ENCODE measurements at regions not wholly inside any gene's neighbourhood (a gene's known extent, or its start where the extent isn't known, plus 50 kb on each side); places are given as distances from the start of the nearest gene placed in this dataset.
"Not testable (repeated sequence)": the region's sequence is repeated elsewhere in the genome, so short reads cannot be mapped to it uniquely, and the experiment has no call there.

GRCh38 chr6:3620389-3620788, 131.1 kb downstream of the PXDC1 start:
- in situ Hi-C loops (cut with HindIII; ENCODE audit: low sequenced_read_pairs): no loop called here

- in situ Hi-C loops (cut with HindIII; ENCODE audit: low sequenced_read_pairs): no loop called here
Observed at GRCh38 chr6:3619800-3620199, 131.7 kb downstream of the PXDC1 start.

GRCh38 chr6:3619201-3619600, 132.3 kb downstream of the PXDC1 start:
- in situ Hi-C loops (cut with HindIII; ENCODE audit: low sequenced_read_pairs): no loop called here

- in situ Hi-C loops (cut with HindIII; ENCODE audit: low sequenced_read_pairs): no loop called here
Observed at GRCh38 chr6:3618642-3619041, 132.9 kb downstream of the PXDC1 start.

GRCh38 chr6:3617681-3618311, 133.7 kb downstream of the PXDC1 start:
- in situ Hi-C loops (cut with HindIII; ENCODE audit: low sequenced_read_pairs): no loop called here

- in situ Hi-C loops (cut with HindIII; ENCODE audit: low sequenced_read_pairs): no loop called here
Observed at GRCh38 chr6:3617192-3617631, 134.3 kb downstream of the PXDC1 start.

- in situ Hi-C loops (cut with HindIII; ENCODE audit: low sequenced_read_pairs): no loop called here
Observed at GRCh38 chr6:3616565-3617176, 134.8 kb downstream of the PXDC1 start.

GRCh38 chr6:3615391-3616380, 135.8 kb downstream of the PXDC1 start:
- in situ Hi-C loops (cut with HindIII; ENCODE audit: low sequenced_read_pairs): no loop called here

GRCh38 chr6:3614918-3615317, 136.6 kb downstream of the PXDC1 start:
- in situ Hi-C loops (cut with HindIII; ENCODE audit: low sequenced_read_pairs): no loop called here

GRCh38 chr6:3613565-3613964, 137.9 kb downstream of the PXDC1 start:
- in situ Hi-C loops (cut with HindIII; ENCODE audit: low sequenced_read_pairs): not testable (repeated sequence)

GRCh38 chr6:3612341-3613041, 139.0 kb downstream of the PXDC1 start:
- in situ Hi-C loops (cut with HindIII; ENCODE audit: low sequenced_read_pairs): no loop called here

- in situ Hi-C loops (cut with HindIII; ENCODE audit: low sequenced_read_pairs): no loop called here
Observed at GRCh38 chr6:3610921-3611320, 140.6 kb downstream of the PXDC1 start.

- in situ Hi-C loops (cut with HindIII; ENCODE audit: low sequenced_read_pairs): no loop called here
Observed at GRCh38 chr6:3610206-3610605, 141.3 kb downstream of the PXDC1 start.

GRCh38 chr6:3609388-3609787, 142.1 kb downstream of the PXDC1 start:
- in situ Hi-C loops (cut with HindIII; ENCODE audit: low sequenced_read_pairs): no loop called here

- in situ Hi-C loops (cut with HindIII; ENCODE audit: low sequenced_read_pairs): no loop called here
Observed at GRCh38 chr6:3608159-3608558, 143.4 kb downstream of the PXDC1 start.

GRCh38 chr6:3607599-3607998, 143.9 kb downstream of the PXDC1 start:
- in situ Hi-C loops (cut with HindIII; ENCODE audit: low sequenced_read_pairs): no loop called here

- in situ Hi-C loops (cut with HindIII; ENCODE audit: low sequenced_read_pairs): no loop called here
Observed at GRCh38 chr6:3607171-3607570, 144.3 kb downstream of the PXDC1 start.

GRCh38 chr6:3603340-3604130, 146.7 kb upstream of the SLC22A23 start:
- in situ Hi-C loops (cut with HindIII; ENCODE audit: low sequenced_read_pairs): no loop called here

GRCh38 chr6:3601570-3601969, 144.7 kb upstream of the SLC22A23 start:
- in situ Hi-C loops (cut with HindIII; ENCODE audit: low sequenced_read_pairs): no loop called here

- in situ Hi-C loops (cut with HindIII; ENCODE audit: low sequenced_read_pairs): no loop called here
Observed at GRCh38 chr6:3597500-3598064, 140.7 kb upstream of the SLC22A23 start.
